ENCODE measurements at regions not wholly inside any gene's neighbourhood (a gene's known extent, or its start where the extent isn't known, plus 50 kb on each side); places are given as distances from the start of the nearest gene placed in this dataset.

- Histone ChIP-seq H3K27ac (no peak overlapping the region), H3K4me3 (no peak overlapping the region), H3K36me3 (no peaks in the 10 kb centered on the region), H3K27me3 (peaks cover 5% of the 10 kb centered on the region), H3K9me3 (no peaks in the 10 kb centered on the region), H3K4me1 (peaks cover 7% of the 10 kb centered on the region)
- no peak for TF ChIP-seq POLR2AphosphoS5 (IDR thresholded peaks at IDR 0.05)
- TF ChIP-seq EP300 (IDR thresholded peaks at IDR 0.05), result no peak
- TF ChIP-seq CTCF (IDR thresholded peaks at IDR 0.05), result no peak
- TF ChIP-seq POLR2A (IDR thresholded peaks at IDR 0.05), result no peak
- DNase-seq (ENCODE audit: low spot score in 2 of 2), result peak in 1 of 2 donors; percentile 67
- 89% methylated on average over 9 of the region's 9 CpGs for WGBS
Measured at GRCh38 chr19:30783936-30784335, 411.8 kb downstream of the ZNF536 start.

GRCh38 chr19:30783212-30783611 lies 411.0 kb downstream of the ZNF536 start:
- Histone ChIP-seq H3K4me1 (peaks cover 7% of the 10 kb centered on the region), H3K36me3 (no peaks in the 10 kb centered on the region), H3K27ac (no peak overlapping the region), H3K4me3 (no peak overlapping the region), H3K9me3 (no peaks in the 10 kb centered on the region), H3K27me3 (peaks cover 5% of the 10 kb centered on the region)
- TF ChIP-seq POLR2AphosphoS5 (IDR thresholded peaks at IDR 0.05), result no peak
- TF ChIP-seq EP300 (IDR thresholded peaks at IDR 0.05), result no peak
- TF ChIP-seq POLR2A (IDR thresholded peaks at IDR 0.05), result no peak
- no peak for TF ChIP-seq CTCF (IDR thresholded peaks at IDR 0.05)
- 86% methylated on average over 3 of the region's 3 CpGs for WGBS
- peak in 1 of 2 donors; percentile 53 for DNase-seq (ENCODE audit: low spot score in 2 of 2)

DNA sequence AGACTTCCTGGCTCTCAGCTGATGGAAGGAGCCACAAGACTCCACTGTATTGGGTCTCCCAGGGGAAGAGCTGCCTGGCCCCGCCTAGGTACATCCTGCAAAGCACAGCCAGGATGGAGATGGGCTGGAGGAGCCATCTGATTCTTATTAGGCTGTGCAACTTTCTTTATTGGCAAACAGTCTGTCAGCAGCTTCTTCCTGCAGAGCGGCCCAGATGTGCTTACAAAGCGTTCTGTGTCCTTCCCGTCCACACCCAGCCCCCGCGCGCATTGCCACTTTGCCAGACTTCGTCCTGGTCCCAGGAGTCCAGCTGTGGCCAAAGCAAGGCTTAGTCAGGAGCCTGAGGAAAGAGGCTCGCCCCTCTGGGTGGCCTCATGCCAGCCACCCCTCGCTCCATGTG lies 409.3 kb downstream of the ZNF536 start:
- WGBS, result 62% methylated on average over 8 of the region's 10 CpGs
- peak; percentile 86 to 90 for DNase-seq (ENCODE audit: low spot score in 2 of 2)
- Histone ChIP-seq H3K36me3 (no peaks in the 10 kb centered on the region), H3K9me3 (no peaks in the 10 kb centered on the region), H3K4me3 (no peak overlapping the region), H3K27me3 (peaks cover 5% of the 10 kb centered on the region), H3K4me1 (peaks cover 7% of the 10 kb centered on the region), H3K27ac (no peak overlapping the region)
- no peak for TF ChIP-seq EP300 (IDR thresholded peaks at IDR 0.05)
- TF ChIP-seq POLR2AphosphoS5 (IDR thresholded peaks at IDR 0.05), result peak in 2 of 3 donors; percentile 30 to 40

GRCh38 chr19:30781047-30781446 lies 408.9 kb downstream of the ZNF536 start:
- DNase-seq (ENCODE audit: low spot score in 2 of 2), result peak in 1 of 2 donors; percentile 49
- whole genome bisulfite sequencing, result 85% methylated on average over 2 of the region's 2 CpGs
- Histone ChIP-seq H3K27me3 (peaks cover 5% of the 10 kb centered on the region), H3K4me1 (peaks cover 7% of the 10 kb centered on the region), H3K36me3 (no peaks in the 10 kb centered on the region), H3K4me3 (no peak overlapping the region), H3K9me3 (no peaks in the 10 kb centered on the region), H3K27ac (no peak overlapping the region)
- TF ChIP-seq POLR2AphosphoS5 (IDR thresholded peaks at IDR 0.05) (no peak), EP300 (IDR thresholded peaks at IDR 0.05) (no peak)

- H3K9me3 ChIP-seq, result no peaks in the 10 kb centered on the region
- WGBS, result 76% methylated on average over 2 of the region's 2 CpGs
- TF ChIP-seq EP300 (IDR thresholded peaks at IDR 0.05), result no peak
- no peak for TF ChIP-seq POLR2A (IDR thresholded peaks at IDR 0.05)
- TF ChIP-seq POLR2AphosphoS5 (IDR thresholded peaks at IDR 0.05), result no peak
- no peak for TF ChIP-seq CTCF (IDR thresholded peaks at IDR 0.05)
- no peaks in the 10 kb centered on the region for H3K36me3 ChIP-seq
- peaks cover 7% of the 10 kb centered on the region for H3K4me1 ChIP-seq
- H3K27me3 ChIP-seq, result peaks cover 5% of the 10 kb centered on the region
- no peak for DNase-seq (ENCODE audit: low spot score in 2 of 2)
- H3K27ac ChIP-seq, result no peak overlapping the region
- H3K4me3 ChIP-seq, result no peak overlapping the region
Measured at GRCh38 chr19:30780456-30780855, 408.3 kb downstream of the ZNF536 start.

DNA sequence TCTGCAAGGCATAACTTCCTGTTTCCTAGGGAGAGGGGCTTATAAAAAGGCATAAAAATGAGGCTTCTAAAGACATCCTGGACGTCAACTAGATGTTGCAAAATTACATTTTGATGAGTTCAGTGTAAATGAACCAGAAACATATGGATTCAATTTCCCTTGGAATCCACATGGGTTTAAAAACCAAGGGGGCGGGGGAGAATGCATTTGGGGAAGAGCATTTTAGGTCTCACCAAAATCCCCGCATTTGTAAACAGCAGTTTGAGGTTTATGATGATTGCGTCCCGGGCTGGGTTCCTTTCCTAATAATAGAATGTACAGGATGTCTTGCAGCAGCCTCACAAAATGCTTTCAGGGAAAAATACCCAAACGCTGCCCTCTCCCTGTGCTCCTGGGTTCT lies 407.8 kb downstream of the ZNF536 start:
- Histone ChIP-seq H3K27me3 (peaks cover 5% of the 10 kb centered on the region), H3K9me3 (no peaks in the 10 kb centered on the region), H3K27ac (no peak overlapping the region), H3K4me3 (no peak overlapping the region), H3K4me1 (peaks cover 7% of the 10 kb centered on the region), H3K36me3 (no peaks in the 10 kb centered on the region)
- WGBS, result 38% methylated on average over 6 of the region's 6 CpGs
- DNase-seq (ENCODE audit: low spot score in 2 of 2), result peak in 1 of 2 donors; percentile 64
- TF ChIP-seq POLR2A (IDR thresholded peaks at IDR 0.05) (no peak), CTCF (IDR thresholded peaks at IDR 0.05) (no peak), POLR2AphosphoS5 (IDR thresholded peaks at IDR 0.05) (no peak), EP300 (IDR thresholded peaks at IDR 0.05) (no peak)
